BE2C (cell line): ENCODE measurements at regions not wholly inside any gene's neighbourhood (a gene's known extent, or its start where the extent isn't known, plus 50 kb on each side); places are given as distances from the start of the nearest gene placed in this dataset.
"Not testable (repeated sequence)": the region's sequence is repeated elsewhere in the genome, so short reads cannot be mapped to it uniquely, and the experiment has no call there.

Experiments
- DNase-seq: peaks from one replicate; pipeline ENCODE4 v3.0.0-alpha.2; 2020
- H3K27me3 ChIP-seq: fragments of 250-450 bp; sonication (Bioruptor Pico); 2 replicates; pipeline ENCODE4 v1.5.1; 2020; ENCODE audit warnings: mild to moderate bottlenecking
- H3K36me3 ChIP-seq: fragments of 250-450 bp; sonication (Bioruptor Pico); 2 replicates; pipeline ENCODE4 v1.5.1; 2020; ENCODE audit warnings: mild to moderate bottlenecking
- H3K4me1 ChIP-seq: fragments of 250-450 bp; sonication (Bioruptor Pico); 2 replicates; pipeline ENCODE4 v1.5.1; 2020
- H3K4me3 ChIP-seq: 2 replicates; pipeline ENCODE4 v1.5.1; 2011; ENCODE audit warnings: low read depth, low read length
- H3K9me3 ChIP-seq: fragments of 250-450 bp; sonication (Bioruptor Pico); 2 replicates; pipeline ENCODE4 v1.5.1; 2020
- TF ChIP-seq, protein P1 (sequence below): IDR thresholded peaks from 2 replicates; pipeline ENCODE4 v1.5.1; 2012; ENCODE audit warnings: mild to moderate bottlenecking, low read depth, low read length

DNA sequence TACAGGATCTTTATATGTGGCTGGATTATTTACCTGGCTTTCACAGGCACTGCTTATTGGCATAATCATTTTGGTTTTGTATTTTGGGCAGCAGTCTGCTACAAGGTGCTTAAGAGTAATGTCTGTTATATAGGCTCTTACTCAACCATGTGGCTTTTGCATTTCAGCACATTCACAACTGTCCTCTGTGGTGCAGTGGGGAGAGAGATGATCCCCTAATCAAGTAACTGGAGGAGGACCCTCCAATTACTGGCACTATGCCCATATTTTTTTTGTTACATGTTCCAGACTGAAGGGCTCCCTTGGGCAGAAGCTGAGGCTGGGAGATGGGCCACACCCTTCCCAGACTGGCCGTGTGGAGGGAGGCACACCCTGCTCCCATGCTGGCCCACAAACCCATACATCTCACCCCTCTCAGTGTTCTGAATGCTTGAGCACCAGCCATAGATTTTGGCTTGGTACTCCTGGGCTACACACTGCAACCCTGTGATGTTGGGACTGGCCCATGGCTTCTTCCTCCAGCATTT, 173.5 kb downstream of the FAM174A start:
- Histone ChIP-seq H3K9me3 (no peaks in the 10 kb centered on the region), H3K4me1 (no peaks in the 10 kb centered on the region), H3K27me3 (no peaks in the 10 kb centered on the region), H3K36me3 (no peaks in the 10 kb centered on the region), H3K4me3 (no peak overlapping the region)
- DNase-seq: no peak
- TF ChIP-seq, protein P1, sequence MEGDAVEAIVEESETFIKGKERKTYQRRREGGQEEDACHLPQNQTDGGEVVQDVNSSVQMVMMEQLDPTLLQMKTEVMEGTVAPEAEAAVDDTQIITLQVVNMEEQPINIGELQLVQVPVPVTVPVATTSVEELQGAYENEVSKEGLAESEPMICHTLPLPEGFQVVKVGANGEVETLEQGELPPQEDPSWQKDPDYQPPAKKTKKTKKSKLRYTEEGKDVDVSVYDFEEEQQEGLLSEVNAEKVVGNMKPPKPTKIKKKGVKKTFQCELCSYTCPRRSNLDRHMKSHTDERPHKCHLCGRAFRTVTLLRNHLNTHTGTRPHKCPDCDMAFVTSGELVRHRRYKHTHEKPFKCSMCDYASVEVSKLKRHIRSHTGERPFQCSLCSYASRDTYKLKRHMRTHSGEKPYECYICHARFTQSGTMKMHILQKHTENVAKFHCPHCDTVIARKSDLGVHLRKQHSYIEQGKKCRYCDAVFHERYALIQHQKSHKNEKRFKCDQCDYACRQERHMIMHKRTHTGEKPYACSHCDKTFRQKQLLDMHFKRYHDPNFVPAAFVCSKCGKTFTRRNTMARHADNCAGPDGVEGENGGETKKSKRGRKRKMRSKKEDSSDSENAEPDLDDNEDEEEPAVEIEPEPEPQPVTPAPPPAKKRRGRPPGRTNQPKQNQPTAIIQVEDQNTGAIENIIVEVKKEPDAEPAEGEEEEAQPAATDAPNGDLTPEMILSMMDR: no peak

DNA sequence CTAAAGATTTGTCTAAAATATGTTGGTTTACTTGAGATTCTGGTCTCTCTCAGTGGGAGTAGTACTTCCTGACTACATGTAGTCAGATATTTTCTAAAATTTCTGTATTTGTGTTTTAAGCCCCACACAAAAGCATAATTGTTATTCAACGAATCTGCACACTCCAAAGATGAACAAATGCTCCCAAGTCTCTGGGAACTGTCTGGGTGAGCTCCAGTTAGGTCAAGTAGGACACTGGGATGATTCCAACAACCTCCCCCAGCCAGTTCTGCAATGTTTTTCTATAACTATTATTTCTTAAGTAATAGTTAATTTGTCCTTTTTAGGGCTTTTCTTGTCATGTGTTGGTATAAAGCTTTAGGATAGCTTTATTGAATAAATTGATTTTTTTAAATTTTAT, 174.6 kb downstream of the FAM174A start:
- H3K4me1 ChIP-seq: no peaks in the 10 kb centered on the region
- H3K9me3 ChIP-seq: no peaks in the 10 kb centered on the region
- no peaks in the 10 kb centered on the region for H3K36me3 ChIP-seq
- H3K4me3 ChIP-seq: no peak overlapping the region
- no peak for DNase-seq
- TF ChIP-seq, protein P1: no peak
- no peaks in the 10 kb centered on the region for H3K27me3 ChIP-seq

DNA sequence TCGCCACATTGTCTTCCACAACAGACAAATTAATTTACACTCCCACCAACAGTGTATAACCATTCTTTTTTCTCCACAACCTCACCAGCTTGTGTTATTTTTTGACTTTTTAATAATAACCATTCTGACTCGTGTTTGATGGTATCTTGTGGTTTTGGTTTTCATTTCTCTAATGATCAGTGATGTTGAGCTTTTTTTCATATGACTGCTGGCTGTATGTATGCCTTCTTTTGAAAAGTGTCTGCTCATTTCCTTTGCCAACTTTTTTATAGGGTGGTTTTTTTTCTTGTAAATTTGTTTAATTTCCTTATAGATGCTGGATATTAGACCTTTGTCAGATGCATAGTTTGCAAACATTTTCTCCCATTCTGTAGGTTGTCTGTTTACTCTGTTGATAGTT, 179.6 kb downstream of the FAM174A start:
- H3K9me3 ChIP-seq, H3K36me3 ChIP-seq, H3K4me1 ChIP-seq, DNase-seq, H3K4me3 ChIP-seq, H3K27me3 ChIP-seq: not testable (repeated sequence)

DNA sequence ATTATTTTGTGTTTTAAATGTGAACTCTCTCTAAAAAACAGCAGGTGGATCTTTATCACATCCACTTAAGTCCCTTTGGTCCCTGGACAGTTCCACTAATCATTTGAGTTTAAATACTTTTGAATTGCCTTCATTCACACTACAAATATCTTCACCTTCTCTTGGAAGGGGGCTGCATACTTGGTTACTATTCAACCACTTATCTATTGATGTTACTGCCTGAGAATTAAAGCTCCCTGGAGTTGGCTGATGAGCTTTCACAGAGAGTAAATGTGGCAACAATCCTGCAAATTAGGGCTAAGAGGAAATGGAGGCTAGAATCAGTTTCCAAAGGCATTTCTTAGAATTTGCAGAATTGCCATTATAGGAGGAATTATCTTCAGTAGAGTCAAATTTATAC, 180.4 kb downstream of the ST8SIA4 start:
- DNase-seq: no peak
- Histone ChIP-seq H3K36me3 (no peaks in the 10 kb centered on the region), H3K9me3 (no peaks in the 10 kb centered on the region), H3K4me3 (no peak overlapping the region), H3K4me1 (no peaks in the 10 kb centered on the region), H3K27me3 (no peaks in the 10 kb centered on the region)
- TF ChIP-seq, protein P1: no peak

DNA sequence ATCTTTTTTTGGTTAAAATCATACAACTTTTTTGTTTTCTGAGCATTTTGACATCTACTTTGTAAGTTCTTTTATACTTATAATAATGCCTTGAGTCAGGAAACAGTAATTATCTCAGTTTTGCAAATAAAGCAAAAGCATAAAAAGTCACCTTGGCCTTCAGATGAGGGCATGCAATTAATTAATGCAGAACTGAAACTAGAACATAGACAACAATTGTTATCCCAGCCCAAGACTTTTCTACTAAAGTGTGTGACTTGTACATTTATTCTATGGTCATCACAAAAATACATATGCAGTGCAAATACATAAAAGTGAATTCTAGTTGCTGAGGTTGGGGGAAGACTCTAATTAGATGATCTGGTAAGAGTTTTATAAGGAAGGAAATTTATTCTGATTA, 179.9 kb downstream of the ST8SIA4 start:
- Histone ChIP-seq H3K9me3 (no peaks in the 10 kb centered on the region), H3K4me3 (no peak overlapping the region), H3K4me1 (no peaks in the 10 kb centered on the region), H3K36me3 (no peaks in the 10 kb centered on the region), H3K27me3 (no peaks in the 10 kb centered on the region)
- no peak for DNase-seq
- TF ChIP-seq, protein P1: no peak

GRCh38 chr5:100726116-100726515, 177.0 kb downstream of the ST8SIA4 start:
- H3K4me1 ChIP-seq: no peaks in the 10 kb centered on the region
- no peaks in the 10 kb centered on the region for H3K27me3 ChIP-seq
- DNase-seq: no peak
- TF ChIP-seq, protein P1: no peak
- no peak overlapping the region for H3K4me3 ChIP-seq
- H3K36me3 ChIP-seq: no peaks in the 10 kb centered on the region
- H3K9me3 ChIP-seq: no peaks in the 10 kb centered on the region

GRCh38 chr5:100731768-100732167, 171.3 kb downstream of the ST8SIA4 start:
- no peak for DNase-seq
- H3K4me3 ChIP-seq: no peak overlapping the region

More at GRCh38 chr5:100731768-100732167, 171.3 kb downstream of the ST8SIA4 start:
- Histone ChIP-seq H3K4me1 (no peaks in the 10 kb centered on the region; the same call in 1 of the 2 replicates), H3K27me3 (no peaks in the 10 kb centered on the region), H3K9me3 (no peaks in the 10 kb centered on the region), H3K36me3 (no peaks in the 10 kb centered on the region)
- TF ChIP-seq, protein P1: no peak
